ENCODE measurements at regions not wholly inside any gene's neighbourhood (a gene's known extent, or its start where the extent isn't known, plus 50 kb on each side); places are given as distances from the start of the nearest gene placed in this dataset.
"Not testable (repeated sequence)": the region's sequence is repeated elsewhere in the genome, so short reads cannot be mapped to it uniquely, and the experiment has no call there.

GRCh38 chr9:108039012-108039411, 549.4 kb upstream of the KLF4 start:
- DNase-seq = no peak
- TF ChIP-seq CTCF (IDR thresholded peaks at IDR 0.05) = no peak
- Histone ChIP-seq H3K9me3 (no peaks in the 10 kb centered on the region), H3K4me3 (no peak overlapping the region), H3K4me1 (no peaks in the 10 kb centered on the region), H3K36me3 (no peaks in the 10 kb centered on the region), H3K27ac (no peak overlapping the region), H3K9ac (ENCODE audit: low read depth in 2 of 2, low read length in 2 of 2) (no peak overlapping the region), H3K27me3 (no peaks in the 10 kb centered on the region)
- intact Hi-C loops (cut with DNase I) = no loop called here

GRCh38 chr9:108035487-108035886, 545.9 kb upstream of the KLF4 start:
- Histone ChIP-seq H3K9me3 (no peaks in the 10 kb centered on the region), H3K27ac (no peak overlapping the region), H3K9ac (ENCODE audit: low read depth in 2 of 2, low read length in 2 of 2) (no peak overlapping the region), H3K27me3 (no peaks in the 10 kb centered on the region), H3K4me1 (no peaks in the 10 kb centered on the region), H3K36me3 (no peaks in the 10 kb centered on the region), H3K4me3 (no peak overlapping the region)
- intact Hi-C loops (cut with DNase I) = no loop called here
- no peak for DNase-seq
- TF ChIP-seq CTCF (IDR thresholded peaks at IDR 0.05) = no peak

GRCh38 chr9:108033976-108034964, 544.7 kb upstream of the KLF4 start:
- no peaks in the 10 kb centered on the region for H3K36me3 ChIP-seq
- H3K27ac ChIP-seq = no peak overlapping the region
- H3K9ac ChIP-seq (ENCODE audit: low read depth in 2 of 2, low read length in 2 of 2) = no peak overlapping the region
- TF ChIP-seq CTCF (IDR thresholded peaks at IDR 0.05) = no peak
- DNase-seq = no peak
- H3K27me3 ChIP-seq = no peaks in the 10 kb centered on the region
- H3K4me1 ChIP-seq = no peaks in the 10 kb centered on the region
- no peak overlapping the region for H3K4me3 ChIP-seq
- H3K9me3 ChIP-seq = no peaks in the 10 kb centered on the region
- intact Hi-C loops (cut with DNase I) = no loop called here

- H3K27ac ChIP-seq; H3K27me3 ChIP-seq; H3K36me3 ChIP-seq; H3K4me3 ChIP-seq; H3K9me3 ChIP-seq; H3K4me1 ChIP-seq; intact Hi-C loops (cut with DNase I); H3K9ac ChIP-seq (ENCODE audit: low read depth in 2 of 2, low read length in 2 of 2): not testable (repeated sequence)
- peak; percentile 67 for DNase-seq
Measured at GRCh38 chr9:108032079-108032478, 542.5 kb upstream of the KLF4 start.

GRCh38 chr9:108031221-108031620, 541.7 kb upstream of the KLF4 start:
- intact Hi-C loops (cut with DNase I); H3K9me3 ChIP-seq: not testable (repeated sequence)

GRCh38 chr9:108026718-108027117, 537.1 kb upstream of the KLF4 start:
- H3K9ac ChIP-seq (ENCODE audit: low read depth in 2 of 2, low read length in 2 of 2); H3K27me3 ChIP-seq; H3K4me1 ChIP-seq; H3K4me3 ChIP-seq; H3K9me3 ChIP-seq; H3K27ac ChIP-seq; H3K36me3 ChIP-seq; DNase-seq; intact Hi-C loops (cut with DNase I): not testable (repeated sequence)

More at GRCh38 chr9:108031221-108031620, 541.7 kb upstream of the KLF4 start:
- H3K9ac ChIP-seq (ENCODE audit: low read depth in 2 of 2, low read length in 2 of 2); H3K36me3 ChIP-seq; H3K4me1 ChIP-seq; H3K4me3 ChIP-seq; H3K27ac ChIP-seq; DNase-seq; H3K27me3 ChIP-seq: not testable (repeated sequence)

- Histone ChIP-seq H3K9me3 (no peaks in the 10 kb centered on the region), H3K27me3 (no peaks in the 10 kb centered on the region), H3K36me3 (no peaks in the 10 kb centered on the region), H3K4me3 (no peak overlapping the region), H3K9ac (ENCODE audit: low read depth in 2 of 2, low read length in 2 of 2) (no peak overlapping the region), H3K27ac (no peak overlapping the region), H3K4me1 (no peaks in the 10 kb centered on the region)
- intact Hi-C loops (cut with DNase I) = no loop called here
- no peak for TF ChIP-seq CTCF (IDR thresholded peaks at IDR 0.05)
- no peak for DNase-seq
Measured at GRCh38 chr9:108024604-108025003, 535.0 kb upstream of the KLF4 start.
